ENCODE measurements at regions not wholly inside any gene's neighbourhood (a gene's known extent, or its start where the extent isn't known, plus 50 kb on each side); places are given as distances from the start of the nearest gene placed in this dataset.

- no peak for TF ChIP-seq CTCF (IDR thresholded peaks at IDR 0.05; ENCODE audit: low read depth, low read length, poor library complexity, severe bottlenecking)
- no peak for TF ChIP-seq EZH2phosphoT487 (IDR thresholded peaks at IDR 0.05; ENCODE audit: borderline replicate concordance, low read length)
Observed at GRCh38 chr6:82066991-82067411, 180.5 kb downstream of the IBTK start.

Data from DOHH2 (cell line).